ENCODE measurements at regions not wholly inside any gene's neighbourhood (a gene's known extent, or its start where the extent isn't known, plus 50 kb on each side); places are given as distances from the start of the nearest gene placed in this dataset.

DNA sequence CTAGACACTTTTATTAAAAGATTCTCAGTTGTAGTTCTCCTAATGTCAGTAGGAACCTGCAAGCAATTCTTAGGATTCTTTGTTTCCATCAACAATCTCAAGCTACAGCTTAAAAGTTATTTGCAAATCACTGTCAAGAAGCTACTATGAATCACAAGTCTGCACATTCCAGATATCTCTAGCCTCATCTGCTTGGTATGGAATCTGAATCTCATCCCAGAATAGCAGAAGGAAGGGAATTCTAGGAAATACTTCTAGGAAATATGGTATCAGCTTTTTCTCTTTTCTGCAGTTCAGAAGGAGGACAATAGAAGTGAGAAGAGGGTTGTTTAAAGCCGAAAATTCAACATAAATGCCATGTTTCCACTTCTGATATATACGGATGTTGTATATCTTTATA is 792.2 kb upstream of the CDH9 start:
- Histone ChIP-seq H3K36me3 (replicated peaks; ENCODE audit: low read depth, low read length) (no peaks in the 10 kb centered on the region), H3K4me3 (ENCODE audit: low read length) (no peak overlapping the region), H3K4me2 (ENCODE audit: low read length) (no peak overlapping the region), H3K4me1 (ENCODE audit: low read length) (0 out of 2 replicates have a peak, but pooled peaks cover 2% of the 10 kb centered on the region), H3K9me3 (ENCODE audit: insufficient read depth, low read length) (no peaks in the 10 kb centered on the region), H3K27me3 (ENCODE audit: low read depth, low read length) (no peaks in the 10 kb centered on the region), H3K79me2 (ENCODE audit: low read length) (no peaks in the 10 kb centered on the region), H3K9ac (ENCODE audit: low read length) (no peak overlapping the region), H2AFZ (ENCODE audit: low read depth, low read length) (no peak overlapping the region), H4K20me1 (ENCODE audit: insufficient read depth, low read length) (no peaks in the 10 kb centered on the region), H3K27ac (ENCODE audit: low read length) (no peak overlapping the region)
- TF ChIP-seq, protein P1, sequence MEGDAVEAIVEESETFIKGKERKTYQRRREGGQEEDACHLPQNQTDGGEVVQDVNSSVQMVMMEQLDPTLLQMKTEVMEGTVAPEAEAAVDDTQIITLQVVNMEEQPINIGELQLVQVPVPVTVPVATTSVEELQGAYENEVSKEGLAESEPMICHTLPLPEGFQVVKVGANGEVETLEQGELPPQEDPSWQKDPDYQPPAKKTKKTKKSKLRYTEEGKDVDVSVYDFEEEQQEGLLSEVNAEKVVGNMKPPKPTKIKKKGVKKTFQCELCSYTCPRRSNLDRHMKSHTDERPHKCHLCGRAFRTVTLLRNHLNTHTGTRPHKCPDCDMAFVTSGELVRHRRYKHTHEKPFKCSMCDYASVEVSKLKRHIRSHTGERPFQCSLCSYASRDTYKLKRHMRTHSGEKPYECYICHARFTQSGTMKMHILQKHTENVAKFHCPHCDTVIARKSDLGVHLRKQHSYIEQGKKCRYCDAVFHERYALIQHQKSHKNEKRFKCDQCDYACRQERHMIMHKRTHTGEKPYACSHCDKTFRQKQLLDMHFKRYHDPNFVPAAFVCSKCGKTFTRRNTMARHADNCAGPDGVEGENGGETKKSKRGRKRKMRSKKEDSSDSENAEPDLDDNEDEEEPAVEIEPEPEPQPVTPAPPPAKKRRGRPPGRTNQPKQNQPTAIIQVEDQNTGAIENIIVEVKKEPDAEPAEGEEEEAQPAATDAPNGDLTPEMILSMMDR (IDR thresholded peaks at IDR 0.05; ENCODE audit: low read depth, low read length): no peak
- no peak for TF ChIP-seq EZH2phosphoT487 (IDR thresholded peaks at IDR 0.05; ENCODE audit: low read depth)

DNA sequence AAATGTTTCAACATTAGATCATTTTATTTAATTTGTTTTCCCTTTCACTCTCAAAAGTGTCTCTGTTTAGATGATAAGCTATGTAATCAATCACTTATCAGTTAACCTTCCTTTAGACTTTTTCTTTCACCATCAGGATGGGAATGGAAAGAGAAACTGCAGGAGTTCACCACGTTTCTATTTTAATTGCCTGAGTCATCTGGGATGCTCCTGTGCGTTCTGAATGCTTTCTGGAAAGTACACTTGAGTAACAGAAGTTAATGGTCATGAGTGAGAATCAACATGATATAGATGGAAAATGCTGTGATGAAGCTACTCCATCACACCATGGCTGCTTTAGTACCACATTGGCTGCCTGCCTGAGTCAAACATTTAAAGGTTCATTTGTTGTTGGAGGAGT is 783.3 kb upstream of the CDH9 start:
- no peak overlapping the region for H3K27ac ChIP-seq (ENCODE audit: low read length)
- 0 out of 2 replicates have a peak, but pooled peaks cover 2% of the 10 kb centered on the region for H3K4me1 ChIP-seq (ENCODE audit: low read length)
- no peaks in the 10 kb centered on the region for H4K20me1 ChIP-seq (ENCODE audit: insufficient read depth, low read length)
- no peak overlapping the region for H2AFZ ChIP-seq (ENCODE audit: low read depth, low read length)
- H3K4me2 ChIP-seq (ENCODE audit: low read length): no peak overlapping the region
- no peaks in the 10 kb centered on the region for H3K36me3 ChIP-seq (replicated peaks; ENCODE audit: low read depth, low read length)
- TF ChIP-seq EZH2phosphoT487 (IDR thresholded peaks at IDR 0.05; ENCODE audit: low read depth): no peak
- TF ChIP-seq, protein P1 (IDR thresholded peaks at IDR 0.05; ENCODE audit: low read depth, low read length): no peak
- no peak overlapping the region for H3K4me3 ChIP-seq (ENCODE audit: low read length)
- no peaks in the 10 kb centered on the region for H3K9me3 ChIP-seq (ENCODE audit: insufficient read depth, low read length)
- no peaks in the 10 kb centered on the region for H3K79me2 ChIP-seq (ENCODE audit: low read length)
- no peak overlapping the region for H3K9ac ChIP-seq (ENCODE audit: low read length)
- no peaks in the 10 kb centered on the region for H3K27me3 ChIP-seq (ENCODE audit: low read depth, low read length)

DNA sequence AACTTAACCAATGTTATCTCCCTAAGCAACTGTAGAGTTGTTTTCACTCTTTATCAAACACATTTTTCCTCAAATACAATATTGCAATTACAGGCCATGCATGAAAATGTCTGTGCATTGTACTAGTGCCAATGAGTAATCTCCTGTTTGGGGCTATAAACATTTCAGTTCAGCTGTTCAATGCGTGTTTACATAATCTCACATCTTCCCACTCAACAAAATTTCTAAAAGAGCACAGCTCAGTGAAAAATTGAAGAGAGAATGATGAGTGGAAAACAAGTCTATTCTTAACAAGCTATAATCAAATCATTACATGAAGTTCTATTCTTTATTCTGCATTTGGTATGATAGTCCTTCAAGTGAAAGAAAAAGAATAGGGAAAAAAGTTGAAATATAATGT is 780.5 kb upstream of the CDH9 start:
- no peak overlapping the region for H3K27ac ChIP-seq (ENCODE audit: low read length)
- H3K4me3 ChIP-seq (ENCODE audit: low read length): no peak overlapping the region
- no peak overlapping the region for H3K9ac ChIP-seq (ENCODE audit: low read length)
- H3K4me2 ChIP-seq (ENCODE audit: low read length): no peak overlapping the region
- no peak for TF ChIP-seq EZH2phosphoT487 (IDR thresholded peaks at IDR 0.05; ENCODE audit: low read depth)
- TF ChIP-seq, protein P1 (IDR thresholded peaks at IDR 0.05; ENCODE audit: low read depth, low read length): no peak
- H3K4me1 ChIP-seq (ENCODE audit: low read length): no peaks in the 10 kb centered on the region
- no peaks in the 10 kb centered on the region for H3K36me3 ChIP-seq (replicated peaks; ENCODE audit: low read depth, low read length)
- no peaks in the 10 kb centered on the region for H3K79me2 ChIP-seq (ENCODE audit: low read length)
- H4K20me1 ChIP-seq (ENCODE audit: insufficient read depth, low read length): no peaks in the 10 kb centered on the region
- H3K9me3 ChIP-seq (ENCODE audit: insufficient read depth, low read length): no peaks in the 10 kb centered on the region
- H2AFZ ChIP-seq (ENCODE audit: low read depth, low read length): no peak overlapping the region
- no peaks in the 10 kb centered on the region for H3K27me3 ChIP-seq (ENCODE audit: low read depth, low read length)

DNA sequence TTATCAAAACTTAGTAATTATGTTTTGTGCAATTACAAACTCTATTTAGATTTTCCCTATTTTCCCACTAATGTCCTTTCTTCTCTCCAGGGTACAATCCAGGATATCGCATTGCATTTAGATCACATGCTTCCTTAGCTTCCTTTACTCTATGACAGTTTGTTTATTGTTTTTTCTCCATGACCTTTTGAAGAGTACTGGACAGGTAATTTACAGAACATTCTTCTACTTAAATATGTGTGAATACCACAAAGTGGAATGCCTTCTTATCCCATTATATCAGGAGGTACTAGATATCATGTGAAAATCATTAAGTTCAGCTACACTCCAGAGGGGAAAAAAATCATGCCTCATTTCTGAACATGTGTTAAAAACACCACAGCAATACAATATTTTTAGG is 776.6 kb upstream of the CDH9 start:
- H3K4me1 ChIP-seq (ENCODE audit: low read length): no peaks in the 10 kb centered on the region
- H3K27me3 ChIP-seq (ENCODE audit: low read depth, low read length): no peaks in the 10 kb centered on the region
- H3K9me3 ChIP-seq (ENCODE audit: insufficient read depth, low read length): no peaks in the 10 kb centered on the region
- H3K4me2 ChIP-seq (ENCODE audit: low read length): no peak overlapping the region
- no peak overlapping the region for H2AFZ ChIP-seq (ENCODE audit: low read depth, low read length)
- H3K79me2 ChIP-seq (ENCODE audit: low read length): no peaks in the 10 kb centered on the region
- TF ChIP-seq, protein P1 (IDR thresholded peaks at IDR 0.05; ENCODE audit: low read depth, low read length): no peak
- no peak for TF ChIP-seq EZH2phosphoT487 (IDR thresholded peaks at IDR 0.05; ENCODE audit: low read depth)
- no peak overlapping the region for H3K27ac ChIP-seq (ENCODE audit: low read length)
- H4K20me1 ChIP-seq (ENCODE audit: insufficient read depth, low read length): no peaks in the 10 kb centered on the region
- no peaks in the 10 kb centered on the region for H3K36me3 ChIP-seq (replicated peaks; ENCODE audit: low read depth, low read length)
- H3K4me3 ChIP-seq (ENCODE audit: low read length): no peak overlapping the region
- H3K9ac ChIP-seq (ENCODE audit: low read length): no peak overlapping the region

Measured in OCI-LY3 (cell line).